ENCODE measurements at regions not wholly inside any gene's neighbourhood (a gene's known extent, or its start where the extent isn't known, plus 50 kb on each side); places are given as distances from the start of the nearest gene placed in this dataset.

DNA sequence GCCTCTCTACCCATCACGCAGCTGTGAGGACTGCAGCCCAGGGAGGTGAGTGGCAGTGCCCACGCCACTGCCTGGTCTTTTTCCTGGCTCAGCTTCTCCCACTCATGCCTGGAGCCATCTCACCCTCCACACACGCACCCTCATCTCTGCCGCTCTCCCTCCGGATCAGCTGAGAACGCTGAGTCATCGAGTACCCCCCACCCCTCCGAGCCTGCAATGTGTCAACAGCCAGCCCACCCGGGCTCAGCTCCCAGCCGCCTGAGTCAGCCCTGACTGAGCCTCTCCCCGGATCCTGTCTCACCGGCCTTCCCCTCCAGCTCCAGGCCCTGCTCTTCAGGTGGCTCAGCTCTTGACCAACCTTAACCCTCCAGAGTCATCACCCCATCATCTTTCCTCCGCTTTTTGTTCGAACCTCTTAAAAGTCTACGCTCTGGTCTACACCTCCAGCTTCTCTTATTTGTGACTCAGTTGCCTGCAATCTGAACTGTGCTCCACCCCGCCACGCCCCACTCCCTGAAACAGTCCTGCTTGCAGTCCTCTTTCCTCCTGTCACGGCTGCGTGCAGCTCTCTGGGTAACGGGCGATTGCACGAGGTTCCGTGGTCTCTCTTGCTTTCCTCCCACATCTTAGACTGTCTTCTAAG is 94.4 kb upstream of the ASAP2 start:
- 68 to 71% methylated on average over 23 of the region's 23 CpGs for WGBS, 2 donors
- H3K4me3 ChIP-seq, result no peak overlapping the region
- peak in 3 of 4 donors; percentile 37 to 58 (median 45) for ATAC-seq
- no peaks in the 10 kb centered on the region for H3K36me3 ChIP-seq
- no peaks in the 10 kb centered on the region for H3K4me1 ChIP-seq
- intact Hi-C loops (cut with DNase I), result no loop called here
- FAIRE-seq, result no peak
- TF ChIP-seq, protein P1, sequence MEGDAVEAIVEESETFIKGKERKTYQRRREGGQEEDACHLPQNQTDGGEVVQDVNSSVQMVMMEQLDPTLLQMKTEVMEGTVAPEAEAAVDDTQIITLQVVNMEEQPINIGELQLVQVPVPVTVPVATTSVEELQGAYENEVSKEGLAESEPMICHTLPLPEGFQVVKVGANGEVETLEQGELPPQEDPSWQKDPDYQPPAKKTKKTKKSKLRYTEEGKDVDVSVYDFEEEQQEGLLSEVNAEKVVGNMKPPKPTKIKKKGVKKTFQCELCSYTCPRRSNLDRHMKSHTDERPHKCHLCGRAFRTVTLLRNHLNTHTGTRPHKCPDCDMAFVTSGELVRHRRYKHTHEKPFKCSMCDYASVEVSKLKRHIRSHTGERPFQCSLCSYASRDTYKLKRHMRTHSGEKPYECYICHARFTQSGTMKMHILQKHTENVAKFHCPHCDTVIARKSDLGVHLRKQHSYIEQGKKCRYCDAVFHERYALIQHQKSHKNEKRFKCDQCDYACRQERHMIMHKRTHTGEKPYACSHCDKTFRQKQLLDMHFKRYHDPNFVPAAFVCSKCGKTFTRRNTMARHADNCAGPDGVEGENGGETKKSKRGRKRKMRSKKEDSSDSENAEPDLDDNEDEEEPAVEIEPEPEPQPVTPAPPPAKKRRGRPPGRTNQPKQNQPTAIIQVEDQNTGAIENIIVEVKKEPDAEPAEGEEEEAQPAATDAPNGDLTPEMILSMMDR (IDR thresholded peaks at IDR 0.05), result no peak
- no peak overlapping the region for H3K27ac ChIP-seq
- H3K9me3 ChIP-seq, result no peaks in the 10 kb centered on the region
- DNase-seq, result no peak
- no peaks in the 10 kb centered on the region for H3K27me3 ChIP-seq

DNA sequence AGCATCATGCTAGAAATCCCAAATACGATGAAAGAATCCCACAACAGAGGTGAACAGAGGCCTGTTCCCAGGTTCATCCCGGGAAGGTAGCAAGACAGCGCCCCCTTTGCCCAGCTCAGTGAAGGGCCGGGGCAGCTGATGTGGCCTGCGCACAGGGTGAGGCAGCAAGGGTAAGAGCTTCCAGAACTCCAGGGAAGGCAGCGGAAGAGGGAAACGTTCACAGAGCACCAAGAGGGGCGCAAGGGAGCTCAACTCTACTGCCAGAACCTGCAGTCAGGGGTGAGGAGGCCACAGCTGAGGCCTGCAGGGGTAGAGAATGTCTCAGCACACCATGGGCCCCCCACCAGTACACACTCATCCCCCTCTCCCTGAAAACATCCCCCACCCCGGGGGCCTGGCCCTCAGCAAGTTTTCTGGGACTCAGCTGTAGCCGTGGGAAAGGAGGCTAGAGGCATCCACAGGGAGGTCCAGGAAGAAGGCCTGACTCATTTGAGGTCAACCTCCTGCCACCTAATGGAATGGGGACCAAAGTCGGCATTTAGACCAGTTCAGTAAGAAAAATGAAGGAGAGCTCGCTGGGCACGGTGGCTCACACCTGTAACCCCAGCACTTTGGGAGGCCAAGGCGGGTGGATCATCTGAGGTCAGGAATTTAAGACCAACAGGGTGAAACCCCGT is 95.6 kb upstream of the ASAP2 start:
- no peak for ATAC-seq
- TF ChIP-seq, protein P1 (IDR thresholded peaks at IDR 0.05), result no peak
- DNase-seq, result no peak

DNA sequence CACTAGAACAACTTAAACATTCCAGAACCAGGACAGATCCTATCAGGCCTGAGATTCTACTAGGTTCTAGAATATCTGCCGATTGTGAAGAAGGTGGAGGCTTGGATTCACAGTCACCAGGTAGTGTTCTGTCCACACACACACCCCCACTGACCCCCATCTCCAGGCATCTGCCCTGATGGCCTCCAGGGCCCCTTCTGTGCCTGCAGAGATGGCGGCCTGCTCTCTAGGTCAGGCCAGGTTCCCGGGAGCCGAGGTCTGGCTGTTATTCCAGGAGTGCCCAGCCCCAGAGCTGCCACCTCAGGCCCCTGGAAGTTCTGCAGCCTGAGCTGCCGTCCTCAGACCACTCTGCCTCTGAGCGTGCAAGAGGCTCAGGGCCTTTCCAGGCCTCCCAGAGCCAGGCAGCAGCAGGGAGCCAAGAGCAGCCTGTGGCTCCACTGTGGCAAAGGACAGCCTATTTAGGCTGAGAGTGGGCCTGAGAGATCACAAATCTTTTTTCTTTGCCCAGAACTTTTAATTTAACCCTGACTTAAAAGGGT is 96.2 kb upstream of the ASAP2 start:
- FAIRE-seq, result no peak
- WGBS, 2 donors, result 84 to 92% methylated on average over 6 of the region's 6 CpGs
- H3K36me3 ChIP-seq, result no peaks in the 10 kb centered on the region
- no peak overlapping the region for H3K27ac ChIP-seq
- H3K27me3 ChIP-seq, result no peaks in the 10 kb centered on the region
- no peaks in the 10 kb centered on the region for H3K9me3 ChIP-seq
- no peak for DNase-seq
- no peaks in the 10 kb centered on the region for H3K4me1 ChIP-seq
- H3K4me3 ChIP-seq, result no peak overlapping the region
- TF ChIP-seq, protein P1 (IDR thresholded peaks at IDR 0.05), result no peak
- no peak for ATAC-seq
- intact Hi-C loops (cut with DNase I), result no loop called here

More for the DNA sequence above, 95.6 kb upstream of the ASAP2 start:
- no peaks in the 10 kb centered on the region for H3K9me3 ChIP-seq
- FAIRE-seq, result no peak
- no peaks in the 10 kb centered on the region for H3K27me3 ChIP-seq
- no peaks in the 10 kb centered on the region for H3K36me3 ChIP-seq
- no peaks in the 10 kb centered on the region for H3K4me1 ChIP-seq
- intact Hi-C loops (cut with DNase I), result no loop called here
- WGBS, 2 donors, result 87% methylated on average over 15 of the region's 15 CpGs
- no peak overlapping the region for H3K27ac ChIP-seq
- no peak overlapping the region for H3K4me3 ChIP-seq

DNA sequence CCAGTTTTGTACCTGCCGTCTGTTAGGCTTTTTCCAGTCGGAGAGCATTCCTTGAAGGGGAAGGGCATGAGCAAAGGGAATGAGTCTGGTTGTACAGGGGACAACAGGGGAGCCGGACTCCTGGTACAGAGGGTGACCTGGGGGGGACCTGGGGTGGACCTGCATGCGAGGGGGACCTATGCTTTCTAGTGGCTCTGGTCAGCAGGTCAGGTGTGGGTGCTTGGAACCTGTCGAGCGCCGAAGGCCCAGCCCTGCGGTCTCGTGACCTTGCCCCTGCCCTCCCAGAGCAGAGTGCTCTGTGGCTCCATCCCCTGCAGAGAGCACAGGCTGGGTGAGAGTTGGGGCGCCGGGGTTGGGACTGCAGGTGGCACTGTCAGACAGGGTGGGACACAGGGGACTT is 96.7 kb upstream of the ASAP2 start:
- H3K4me3 ChIP-seq, result no peak overlapping the region
- no peak for FAIRE-seq
- intact Hi-C loops (cut with DNase I), result no loop called here
- 81 to 90% methylated on average over 11 of the region's 11 CpGs for WGBS, 2 donors
- H3K36me3 ChIP-seq, result no peaks in the 10 kb centered on the region
- H3K27me3 ChIP-seq, result no peaks in the 10 kb centered on the region
- TF ChIP-seq, protein P1 (IDR thresholded peaks at IDR 0.05), result no peak
- no peak for DNase-seq
- ATAC-seq, result no peak
- no peaks in the 10 kb centered on the region for H3K9me3 ChIP-seq
- H3K4me1 ChIP-seq, result no peaks in the 10 kb centered on the region
- no peak overlapping the region for H3K27ac ChIP-seq

Measured in pancreas (tissue), 10 donors.